Retinal pigment epithelial cell (primary cell): ENCODE measurements at regions not wholly inside any gene's neighbourhood (a gene's known extent, or its start where the extent isn't known, plus 50 kb on each side); places are given as distances from the start of the nearest gene placed in this dataset.
A peak's percentile ranks its signal among the peaks of the same experiment; 100 is the strongest.

Source experiments
- DNase-seq: peaks from one replicate; pipeline ENCODE4 v3.0.0-alpha.2; 2010; ENCODE audit warnings: low read depth
- H3K4me3 ChIP-seq: 2 replicates; pipeline ENCODE4 v1.5.1; 2011; ENCODE audit warnings: mild to moderate bottlenecking, low read length, control low read depth, moderate library complexity
- TF ChIP-seq, protein P1 (sequence below): conservative IDR thresholded peaks from 2 replicates; pipeline ENCODE4 v1.5.1; 2011; ENCODE audit warnings: low read depth, low read length, control low read depth, inconsistent platforms

DNA sequence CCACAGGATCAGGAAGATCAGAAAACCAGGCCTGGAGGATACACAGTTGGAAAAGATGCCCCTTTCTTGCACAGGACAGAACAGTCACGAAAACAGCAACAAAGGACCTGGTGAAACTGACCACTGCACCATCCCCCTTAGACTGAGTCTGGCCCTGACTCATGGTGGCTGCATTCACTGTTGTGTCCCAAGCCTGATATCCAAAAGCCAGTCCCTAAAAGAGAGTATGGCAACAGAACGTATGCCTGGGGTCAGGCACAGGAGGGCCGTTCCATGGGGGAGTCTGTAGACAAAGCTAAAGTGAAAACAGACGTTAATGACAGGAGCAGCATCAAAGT lies 301.1 kb upstream of the NBEA start:
- no peak overlapping the region for H3K4me3 ChIP-seq
- TF ChIP-seq, protein P1, sequence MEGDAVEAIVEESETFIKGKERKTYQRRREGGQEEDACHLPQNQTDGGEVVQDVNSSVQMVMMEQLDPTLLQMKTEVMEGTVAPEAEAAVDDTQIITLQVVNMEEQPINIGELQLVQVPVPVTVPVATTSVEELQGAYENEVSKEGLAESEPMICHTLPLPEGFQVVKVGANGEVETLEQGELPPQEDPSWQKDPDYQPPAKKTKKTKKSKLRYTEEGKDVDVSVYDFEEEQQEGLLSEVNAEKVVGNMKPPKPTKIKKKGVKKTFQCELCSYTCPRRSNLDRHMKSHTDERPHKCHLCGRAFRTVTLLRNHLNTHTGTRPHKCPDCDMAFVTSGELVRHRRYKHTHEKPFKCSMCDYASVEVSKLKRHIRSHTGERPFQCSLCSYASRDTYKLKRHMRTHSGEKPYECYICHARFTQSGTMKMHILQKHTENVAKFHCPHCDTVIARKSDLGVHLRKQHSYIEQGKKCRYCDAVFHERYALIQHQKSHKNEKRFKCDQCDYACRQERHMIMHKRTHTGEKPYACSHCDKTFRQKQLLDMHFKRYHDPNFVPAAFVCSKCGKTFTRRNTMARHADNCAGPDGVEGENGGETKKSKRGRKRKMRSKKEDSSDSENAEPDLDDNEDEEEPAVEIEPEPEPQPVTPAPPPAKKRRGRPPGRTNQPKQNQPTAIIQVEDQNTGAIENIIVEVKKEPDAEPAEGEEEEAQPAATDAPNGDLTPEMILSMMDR: no peak
- no peak for DNase-seq

DNA sequence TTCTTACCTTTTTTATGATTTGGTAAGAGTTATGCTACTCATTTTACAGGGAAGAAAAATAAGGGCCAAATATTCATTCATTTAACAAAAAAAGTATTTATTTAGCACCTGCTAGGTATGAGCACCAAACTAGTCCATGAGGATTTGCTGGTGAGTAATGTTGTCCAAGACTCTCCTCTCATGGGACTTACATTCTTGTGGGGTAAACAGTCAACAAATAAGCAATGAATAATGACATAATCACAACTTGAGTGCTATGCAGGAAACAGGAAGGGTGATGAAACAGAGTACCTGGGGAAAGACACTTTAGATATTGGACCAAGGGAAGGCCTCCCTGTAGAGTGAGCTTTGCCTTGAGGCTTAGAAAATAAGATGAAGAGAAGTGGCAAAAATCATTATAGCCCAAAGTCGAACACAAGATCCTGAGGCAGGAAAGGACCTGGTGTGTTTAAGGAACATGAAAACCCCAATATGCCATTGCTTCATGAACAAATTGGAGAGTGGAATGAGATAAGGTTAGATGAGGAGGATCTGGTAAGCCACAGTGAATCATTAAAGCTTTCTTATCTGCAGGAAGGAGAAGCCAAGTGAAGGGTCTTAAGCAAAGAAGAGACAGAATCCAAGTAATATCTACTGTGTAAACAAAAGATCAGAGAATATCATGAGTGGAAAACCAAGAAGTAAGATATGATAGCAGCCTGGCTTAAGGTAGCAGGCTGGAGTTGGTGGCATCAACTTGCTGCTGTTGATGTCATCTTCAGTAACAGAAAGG lies 294.5 kb upstream of the NBEA start:
- H3K4me3 ChIP-seq: no peak overlapping the region
- no peak for DNase-seq
- TF ChIP-seq, protein P1: no peak

DNA sequence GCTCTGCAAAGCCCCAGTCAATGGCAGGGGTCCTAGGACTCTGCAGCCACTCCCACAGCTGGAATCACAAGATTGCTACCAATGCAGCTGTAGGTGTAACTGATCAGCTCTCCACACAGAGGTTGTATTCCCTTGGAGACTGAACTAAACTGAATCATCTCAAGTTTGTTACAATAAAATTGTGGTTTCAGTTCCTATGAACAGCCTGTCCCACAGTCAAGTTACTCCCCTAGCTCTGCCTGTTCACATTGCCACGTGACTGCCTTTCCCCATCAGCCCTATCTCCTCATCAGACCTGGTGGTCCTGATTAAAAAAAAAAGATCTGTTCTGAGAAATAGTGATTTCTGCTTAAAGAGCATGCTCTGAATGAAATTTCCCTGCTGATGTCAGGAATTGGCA lies 287.9 kb upstream of the NBEA start:
- no peak overlapping the region for H3K4me3 ChIP-seq
- TF ChIP-seq, protein P1: no peak
- DNase-seq: no peak

DNA sequence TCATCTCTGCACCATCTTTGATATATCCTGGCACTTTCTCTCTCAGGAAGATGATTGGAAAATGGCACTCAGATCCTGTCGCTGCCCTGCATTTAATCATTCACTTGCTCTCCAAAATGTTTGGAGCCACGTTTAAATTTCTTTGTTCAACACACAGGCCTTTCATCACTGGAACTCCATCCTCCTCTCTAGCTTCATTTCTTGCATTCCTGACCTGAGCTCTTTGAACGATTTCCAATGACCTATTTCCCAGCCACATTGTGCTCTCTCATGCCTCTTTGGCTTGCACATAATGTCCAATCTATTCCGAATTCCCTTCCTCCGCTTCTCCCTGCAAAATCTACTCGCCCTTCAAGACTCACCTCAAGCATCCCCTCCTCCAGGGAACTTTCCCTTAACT lies 287.4 kb upstream of the NBEA start:
- no peak overlapping the region for H3K4me3 ChIP-seq
- peak; percentile 34 for DNase-seq
- TF ChIP-seq, protein P1: no peak

DNA sequence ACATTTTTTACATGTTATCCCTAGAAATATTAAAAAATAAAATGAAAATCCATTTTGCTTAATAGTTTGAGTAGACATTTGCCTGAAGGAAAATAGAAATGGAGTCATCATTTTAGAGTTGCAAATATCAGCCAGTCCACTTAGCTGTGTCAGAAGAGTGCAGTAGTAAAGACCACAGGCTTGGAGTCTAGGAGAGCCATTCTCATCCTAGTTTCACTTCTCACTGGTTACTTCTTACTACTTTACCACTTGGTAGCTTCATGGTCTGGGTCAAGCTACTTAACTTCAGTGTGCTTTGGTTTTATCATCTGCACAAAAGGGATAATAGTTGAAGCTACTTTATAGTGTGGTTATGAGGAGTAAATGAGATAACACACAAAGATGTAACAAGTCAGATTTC lies 286.5 kb upstream of the NBEA start:
- H3K4me3 ChIP-seq: no peak overlapping the region
- no peak for DNase-seq
- TF ChIP-seq, protein P1: no peak

DNA sequence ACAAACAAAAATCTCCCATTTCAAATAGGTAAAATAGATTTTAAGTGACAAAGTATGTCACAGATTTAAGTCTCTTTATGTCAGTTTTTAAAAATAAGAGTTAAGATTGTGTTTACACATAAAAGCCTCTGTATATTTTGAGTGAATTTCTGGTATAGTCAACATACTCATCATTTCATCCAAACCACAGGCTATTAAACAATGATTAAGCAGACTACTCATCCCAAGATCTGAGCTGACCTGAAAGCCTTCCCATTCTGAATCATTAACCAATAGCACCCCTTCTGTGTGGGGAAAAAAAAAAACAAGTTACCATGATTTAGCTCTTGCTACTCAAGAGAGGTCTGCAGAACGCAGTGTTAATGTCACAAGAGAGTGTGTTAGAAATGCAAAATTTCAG lies 284.4 kb upstream of the NBEA start:
- TF ChIP-seq, protein P1: no peak
- H3K4me3 ChIP-seq: no peak overlapping the region
- no peak for DNase-seq
